ENCODE measurements at regions not wholly inside any gene's neighbourhood (a gene's known extent, or its start where the extent isn't known, plus 50 kb on each side); places are given as distances from the start of the nearest gene placed in this dataset.

DNA sequence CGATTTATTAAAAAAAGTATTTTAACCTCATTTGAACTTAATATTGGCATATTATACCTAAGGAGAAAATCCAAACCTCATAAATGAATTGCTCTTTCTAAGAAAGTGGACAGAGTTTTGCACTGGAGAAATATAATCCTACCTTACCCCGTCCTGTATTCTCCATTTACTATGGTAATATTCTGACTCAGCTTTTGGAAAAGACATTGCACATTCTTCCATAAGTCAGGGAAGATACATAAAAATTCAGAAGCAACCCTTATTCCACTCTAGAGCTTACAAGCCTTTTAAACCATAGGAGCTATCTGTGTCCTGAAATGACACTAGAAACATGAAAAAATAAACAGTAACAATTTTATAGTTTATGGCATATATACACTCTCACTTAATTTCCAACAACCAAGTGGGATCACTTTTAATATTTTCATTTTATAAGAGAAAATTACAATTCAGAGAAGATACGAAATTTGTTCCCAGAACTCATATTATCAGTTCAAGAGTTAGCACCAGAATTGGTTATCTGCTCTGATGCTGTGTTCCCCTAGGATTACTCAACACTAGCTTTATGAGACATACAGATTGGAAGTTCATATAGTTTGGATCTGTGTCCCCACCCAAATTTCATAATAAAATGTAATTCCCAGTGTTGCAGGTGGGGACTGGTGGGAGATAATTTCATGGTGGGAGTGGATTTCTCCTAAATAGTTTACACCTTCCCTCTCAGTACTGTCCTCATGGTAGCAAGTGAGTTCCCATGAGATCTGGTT lies 359.4 kb downstream of the ARAP2 start:
- Histone ChIP-seq H3K4me3 (ENCODE audit: low read depth, low read length, poor library complexity, severe bottlenecking) (no peak overlapping the region), H3K36me3 (ENCODE audit: insufficient read depth, low read length) (no peaks in the 10 kb centered on the region), H3K9me2 (ENCODE audit: low read depth, low read length) (no peaks in the 10 kb centered on the region), H2AFZ (ENCODE audit: low read length) (no peak overlapping the region), H3K4me2 (ENCODE audit: low read length) (no peak overlapping the region), H3F3A (ENCODE audit: insufficient read depth, low read length) (no peaks in the 10 kb centered on the region), H3K79me2 (ENCODE audit: insufficient read depth, low read length) (no peaks in the 10 kb centered on the region), H3K4me1 (ENCODE audit: insufficient read depth, low read length, severe bottlenecking) (no peaks in the 10 kb centered on the region), H3K9ac (ENCODE audit: low read length) (no peak overlapping the region), H4K20me1 (ENCODE audit: insufficient read depth, low read length) (no peaks in the 10 kb centered on the region), H3K27me3 (ENCODE audit: insufficient read depth, low read length) (no peaks in the 10 kb centered on the region), H3K9me3 (ENCODE audit: low read length) (no peaks in the 10 kb centered on the region), H3K27ac (ENCODE audit: low read depth, low read length, poor library complexity, severe bottlenecking) (no peak overlapping the region)
- TF ChIP-seq CTCF (IDR thresholded peaks at IDR 0.05; ENCODE audit: low read length) (no peak), EZH2 (IDR thresholded peaks at IDR 0.05; ENCODE audit: borderline replicate concordance, low read length) (no peak)

GRCh38 chr4:35897808-35898207 lies 346.5 kb downstream of the ARAP2 start:
- TF ChIP-seq EZH2 (IDR thresholded peaks at IDR 0.05; ENCODE audit: borderline replicate concordance, low read length) (no peak), CTCF (IDR thresholded peaks at IDR 0.05; ENCODE audit: low read length) (no peak)
- Histone ChIP-seq H3K27me3 (ENCODE audit: insufficient read depth, low read length) (no peaks in the 10 kb centered on the region), H2AFZ (ENCODE audit: low read length) (no peak overlapping the region), H3K36me3 (ENCODE audit: insufficient read depth, low read length) (no peaks in the 10 kb centered on the region), H3K4me1 (ENCODE audit: insufficient read depth, low read length, severe bottlenecking) (no peaks in the 10 kb centered on the region), H3K9me2 (ENCODE audit: low read depth, low read length) (no peaks in the 10 kb centered on the region), H3K9ac (ENCODE audit: low read length) (no peak overlapping the region), H3K27ac (ENCODE audit: low read depth, low read length, poor library complexity, severe bottlenecking) (no peak overlapping the region), H4K20me1 (ENCODE audit: insufficient read depth, low read length) (no peaks in the 10 kb centered on the region), H3F3A (ENCODE audit: insufficient read depth, low read length) (no peaks in the 10 kb centered on the region), H3K79me2 (ENCODE audit: insufficient read depth, low read length) (no peaks in the 10 kb centered on the region), H3K4me3 (ENCODE audit: low read depth, low read length, poor library complexity, severe bottlenecking) (no peak overlapping the region), H3K4me2 (ENCODE audit: low read length) (no peak overlapping the region), H3K9me3 (ENCODE audit: low read length) (no peaks in the 10 kb centered on the region)

DNA sequence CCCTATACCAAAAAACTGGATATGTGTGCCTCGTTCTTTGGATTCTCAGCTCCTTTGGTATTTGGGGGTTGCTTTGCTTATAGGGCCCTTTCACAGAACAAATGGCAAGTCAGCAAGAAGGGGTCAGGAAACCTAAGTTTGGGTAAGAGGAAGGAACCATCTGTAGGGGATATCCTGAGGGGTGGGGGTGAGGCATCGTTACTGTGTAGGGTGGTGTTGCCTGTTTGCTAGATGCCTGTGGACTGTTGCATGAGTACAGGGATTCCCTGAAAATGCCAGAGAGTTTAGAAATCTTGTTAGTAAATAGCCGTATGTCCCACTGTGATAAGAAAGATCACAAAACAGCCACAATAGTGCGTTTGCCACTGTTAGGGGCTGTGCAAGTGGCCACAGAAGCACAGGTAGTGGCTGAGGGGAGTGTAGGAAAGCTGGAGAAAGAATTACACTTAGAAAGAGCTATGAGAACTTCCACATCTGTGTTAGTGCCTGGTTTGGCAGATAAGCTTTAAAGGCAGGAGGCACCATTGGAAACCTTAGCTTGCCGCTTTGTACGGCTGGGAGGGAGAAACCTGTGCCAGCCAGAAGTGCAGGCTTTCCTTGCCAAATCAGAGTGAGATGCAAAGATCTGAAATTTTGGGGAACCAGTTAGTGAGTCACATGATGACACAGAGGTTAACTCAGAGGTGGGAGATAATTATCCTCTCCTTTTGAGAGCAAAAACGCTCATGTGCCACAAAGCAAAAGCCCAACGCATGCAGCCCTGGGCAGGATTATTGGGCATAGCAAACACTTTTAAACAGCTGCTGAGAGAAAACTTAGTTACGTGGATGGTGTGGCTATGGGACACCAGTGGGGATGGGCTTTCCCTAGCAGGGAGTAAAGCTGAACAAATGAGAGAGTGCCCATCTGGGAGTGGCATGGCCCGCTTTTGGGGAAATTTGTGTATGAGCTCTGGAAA lies 343.7 kb downstream of the ARAP2 start:
- Histone ChIP-seq H2AFZ (ENCODE audit: low read length) (no peak overlapping the region), H3F3A (ENCODE audit: insufficient read depth, low read length) (no peaks in the 10 kb centered on the region), H3K27me3 (ENCODE audit: insufficient read depth, low read length) (no peaks in the 10 kb centered on the region), H3K4me2 (ENCODE audit: low read length) (no peak overlapping the region), H3K4me3 (ENCODE audit: low read depth, low read length, poor library complexity, severe bottlenecking) (no peak overlapping the region), H3K27ac (ENCODE audit: low read depth, low read length, poor library complexity, severe bottlenecking) (no peak overlapping the region), H3K4me1 (ENCODE audit: insufficient read depth, low read length, severe bottlenecking) (no peaks in the 10 kb centered on the region), H3K9ac (ENCODE audit: low read length) (no peak overlapping the region), H3K36me3 (ENCODE audit: insufficient read depth, low read length) (no peaks in the 10 kb centered on the region), H3K79me2 (ENCODE audit: insufficient read depth, low read length) (no peaks in the 10 kb centered on the region), H4K20me1 (ENCODE audit: insufficient read depth, low read length) (no peaks in the 10 kb centered on the region), H3K9me3 (ENCODE audit: low read length) (no peaks in the 10 kb centered on the region), H3K9me2 (ENCODE audit: low read depth, low read length) (no peaks in the 10 kb centered on the region)
- TF ChIP-seq CTCF (IDR thresholded peaks at IDR 0.05; ENCODE audit: low read length) (no peak), EZH2 (IDR thresholded peaks at IDR 0.05; ENCODE audit: borderline replicate concordance, low read length) (no peak)

Data from OCI-LY1 (cell line).